A673 (cell line): ENCODE measurements at regions not wholly inside any gene's neighbourhood (a gene's known extent, or its start where the extent isn't known, plus 50 kb on each side); places are given as distances from the start of the nearest gene placed in this dataset.

Experiments used
- BruUV-seq: library from RNA; stranded (reverse); fragments of 400-500 nt; replicated peaks from 2 replicates; lab custom pipeline; 2021; lab: Mats Ljungman, UMichigan
- CTCF ChIA-PET: fragments of 300-600 bp; sonication (Branson Sonifier 250); formaldehyde crosslinking; loops from one replicate; lab custom pipeline; 2022; ENCODE audit warnings: antibody characterized with exemption; lab: Charles Lee
- POLR2A ChIA-PET: fragments of 300-600 bp; sonication (Branson Sonifier 250); formaldehyde crosslinking; loops from one replicate; lab custom pipeline; 2022; ENCODE audit warnings: antibody characterized with exemption; ENCODE audit not compliant: low non-redundant PET; lab: Charles Lee
- DNase-seq: peaks from one replicate; pipeline ENCODE4 v3.0.0-alpha.2; 2015; ENCODE audit warnings: low spot score
- H3K27ac ChIP-seq: fragments of 200-600 bp; sonication (generic); 2 replicates; pipeline ENCODE4 v1.5.1; 2016; ENCODE audit warnings: mixed run types, low read depth, mild to moderate bottlenecking, mixed read lengths, antibody characterized with exemption, low read length; ENCODE audit not compliant: poor library complexity, severe bottlenecking
- H3K27me3 ChIP-seq: fragments of 200-600 bp; sonication (generic); replicated peaks from 2 replicates; pipeline ENCODE4 v1.6.1; 2017; ENCODE audit warnings: mixed run types, low read depth, mild to moderate bottlenecking, mixed read lengths, antibody characterized with exemption, low read length; ENCODE audit not compliant: insufficient read depth, poor library complexity
- H3K36me3 ChIP-seq: fragments of 200-600 bp; sonication (generic); 2 replicates; pipeline ENCODE4 v1.6.1; 2016; ENCODE audit warnings: mixed run types, mild to moderate bottlenecking, mixed read lengths, antibody characterized with exemption, low read length; ENCODE audit not compliant: insufficient read depth, poor library complexity, severe bottlenecking
- H3K4me1 ChIP-seq: fragments of 200-600 bp; sonication (generic); 2 replicates; pipeline ENCODE4 v1.6.1; 2017; ENCODE audit warnings: mixed run types, mild to moderate bottlenecking, mixed read lengths, antibody characterized with exemption, low read length; ENCODE audit not compliant: insufficient read depth, poor library complexity, severe bottlenecking
- H3K4me3 ChIP-seq: fragments of 200-600 bp; sonication (generic); 2 replicates; pipeline ENCODE4 v1.5.1; 2016; ENCODE audit warnings: low read depth, mixed run types, mild to moderate bottlenecking, mixed read lengths, low read length; ENCODE audit not compliant: poor library complexity, severe bottlenecking
- H3K9me3 ChIP-seq: fragments of 200-600 bp; sonication (generic); 2 replicates; pipeline ENCODE4 v1.6.1; 2016; ENCODE audit warnings: mixed run types, low read depth, mild to moderate bottlenecking, mixed read lengths, antibody characterized with exemption, low read length; ENCODE audit not compliant: poor library complexity, severe bottlenecking
- CTCF ChIP-seq: fragments of 300-800, 200-600 bp; sonication (generic); conservative IDR thresholded peaks from 2 replicates; pipeline ENCODE4 v1.5.1; 2017; ENCODE audit warnings: low read depth, mild to moderate bottlenecking, antibody characterized with exemption, low read length, moderate library complexity, mixed read lengths
- EZH2 ChIP-seq: fragments of 200-600 bp; sonication (generic); IDR thresholded peaks from 2 replicates; pipeline ENCODE4 v1.6.1; 2017; ENCODE audit warnings: borderline replicate concordance, low read depth, mild to moderate bottlenecking, mixed read lengths, antibody characterized with exemption, low read length; ENCODE audit not compliant: poor library complexity, severe bottlenecking
- intact Hi-C: fragments of 100-400 bp; cut with micrococcal nuclease; formaldehyde crosslinking; loops from one replicate; pipeline ENCODE4 v1.10.0; 2022; ENCODE audit not compliant: unreplicated experiment

DNA sequence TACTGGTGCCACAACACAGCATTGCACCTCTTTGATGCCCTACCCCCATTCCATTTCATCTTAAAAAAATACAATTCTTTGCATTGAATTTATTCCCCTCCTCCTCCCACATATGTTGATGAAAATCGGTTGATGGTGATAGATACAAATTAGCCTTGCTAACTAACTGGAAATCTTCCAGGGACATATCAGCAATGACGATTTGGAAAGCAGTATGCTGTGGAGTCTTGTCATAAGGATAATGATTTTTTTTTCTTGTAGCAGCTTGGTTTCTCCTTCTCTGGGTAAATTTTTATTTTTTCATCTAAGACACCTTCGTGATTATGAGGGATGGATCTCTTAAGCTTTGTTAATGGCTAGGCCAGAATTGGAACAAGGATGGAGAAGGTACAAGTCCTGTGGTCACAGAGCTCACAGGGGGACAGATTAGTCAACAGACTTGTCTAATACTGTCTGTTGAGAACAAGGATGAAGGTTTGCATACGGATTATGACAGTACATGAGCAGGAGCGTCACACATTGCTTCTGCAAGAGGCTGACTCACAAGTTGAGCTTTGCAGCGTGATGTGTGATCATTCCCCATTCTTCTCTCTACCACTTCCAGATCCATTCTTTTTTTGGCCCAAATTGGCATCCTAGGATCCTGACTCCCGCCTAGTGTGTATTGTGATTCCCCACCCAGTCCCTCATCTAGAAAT lies 233.1 kb upstream of the FERMT1 start:
- H3K4me3 ChIP-seq = no peak overlapping the region
- H3K27me3 ChIP-seq = peaks cover 21% of the 10 kb centered on the region
- ChIA-PET POLR2A (no interaction called here), CTCF (no interaction called here)
- BruUV-seq = no TSS peak
- no peak for DNase-seq
- H3K4me1 ChIP-seq = no peaks in the 10 kb centered on the region
- intact Hi-C loops = no loop called here
- H3K9me3 ChIP-seq = no peaks in the 10 kb centered on the region
- no peaks in the 10 kb centered on the region for H3K36me3 ChIP-seq
- TF ChIP-seq EZH2 (no peak), CTCF (no peak)
- H3K27ac ChIP-seq = no peak overlapping the region

GRCh38 chr20:6348908-6349307 lies 226.1 kb upstream of the FERMT1 start:
- ChIA-PET POLR2A (no interaction called here), CTCF (no interaction called here)
- Histone ChIP-seq H3K27ac (no peak overlapping the region), H3K4me1 (no peaks in the 10 kb centered on the region), H3K9me3 (no peaks in the 10 kb centered on the region), H3K4me3 (no peak overlapping the region), H3K27me3 (peaks cover 6% of the 10 kb centered on the region), H3K36me3 (no peaks in the 10 kb centered on the region)
- no TSS peak for BruUV-seq
- DNase-seq = no peak
- intact Hi-C loops = no loop called here
- TF ChIP-seq CTCF (no peak), EZH2 (no peak)

GRCh38 chr20:6347916-6348315 lies 225.1 kb upstream of the FERMT1 start:
- Histone ChIP-seq H3K4me1 (no peaks in the 10 kb centered on the region), H3K27me3 (no peaks in the 10 kb centered on the region), H3K27ac (no peak overlapping the region), H3K4me3 (no peak overlapping the region), H3K36me3 (no peaks in the 10 kb centered on the region), H3K9me3 (no peaks in the 10 kb centered on the region)
- DNase-seq = no peak
- ChIA-PET POLR2A (no interaction called here), CTCF (no interaction called here)
- BruUV-seq = no TSS peak
- no peak for TF ChIP-seq CTCF
- TF ChIP-seq EZH2 = no peak
- intact Hi-C loops = no loop called here
